ENCODE measurements at regions not wholly inside any gene's neighbourhood (a gene's known extent, or its start where the extent isn't known, plus 50 kb on each side); places are given as distances from the start of the nearest gene placed in this dataset.
"Not testable (repeated sequence)": the region's sequence is repeated elsewhere in the genome, so short reads cannot be mapped to it uniquely, and the experiment has no call there.

GRCh38 chr2:192809173-192809572 is 614.4 kb upstream of the TMEFF2 start:
- no peak for DNase-seq (ENCODE audit: low spot score)

GRCh38 chr2:192783643-192784042 is 588.9 kb upstream of the TMEFF2 start:
- DNase-seq (ENCODE audit: low spot score), result no peak

- no peak for DNase-seq (ENCODE audit: low spot score)
Observed at GRCh38 chr2:192775459-192776262, 580.9 kb upstream of the TMEFF2 start.

- no peak for DNase-seq (ENCODE audit: low spot score)
Observed at GRCh38 chr2:192775011-192775410, 580.3 kb upstream of the TMEFF2 start.

- no peak for DNase-seq (ENCODE audit: low spot score)
Observed at GRCh38 chr2:192773044-192773443, 578.3 kb upstream of the TMEFF2 start.

- DNase-seq (ENCODE audit: low spot score), result no peak
Observed at GRCh38 chr2:192749611-192750200, 555.0 kb upstream of the TMEFF2 start.

- no peak for DNase-seq (ENCODE audit: low spot score)
Observed at GRCh38 chr2:192741889-192742288, 547.2 kb upstream of the TMEFF2 start.

- DNase-seq (ENCODE audit: low spot score), result no peak
Observed at GRCh38 chr2:192735447-192735846, 540.7 kb upstream of the TMEFF2 start.

GRCh38 chr2:192729369-192729768 is 534.6 kb upstream of the TMEFF2 start:
- no peak for DNase-seq (ENCODE audit: low spot score)

- DNase-seq (ENCODE audit: low spot score), result no peak
Observed at GRCh38 chr2:192725991-192726390, 531.3 kb upstream of the TMEFF2 start.

- no peak for DNase-seq (ENCODE audit: low spot score)
Observed at GRCh38 chr2:192719629-192720028, 524.9 kb upstream of the TMEFF2 start.

- DNase-seq (ENCODE audit: low spot score), result no peak
Observed at GRCh38 chr2:192718340-192718739, 523.6 kb upstream of the TMEFF2 start.

- DNase-seq (ENCODE audit: low spot score), result no peak
Observed at GRCh38 chr2:192700934-192701333, 506.2 kb upstream of the TMEFF2 start.

GRCh38 chr2:192697880-192698279 is 503.1 kb upstream of the TMEFF2 start:
- no peak for DNase-seq (ENCODE audit: low spot score)

GRCh38 chr2:192696857-192697256 is 502.1 kb upstream of the TMEFF2 start:
- DNase-seq (ENCODE audit: low spot score), result no peak

- DNase-seq (ENCODE audit: low spot score), result no peak
Observed at GRCh38 chr2:192687015-192687414, 492.3 kb upstream of the TMEFF2 start.

- not testable (repeated sequence) for DNase-seq (ENCODE audit: low spot score)
Observed at GRCh38 chr2:192682511-192682910, 487.8 kb upstream of the TMEFF2 start.

- DNase-seq (ENCODE audit: low spot score), result no peak
Observed at GRCh38 chr2:192675681-192676080, 480.9 kb upstream of the TMEFF2 start.

- DNase-seq (ENCODE audit: low spot score), result no peak
Observed at GRCh38 chr2:192669505-192670091, 474.9 kb upstream of the TMEFF2 start.

- not testable (repeated sequence) for DNase-seq (ENCODE audit: low spot score)
Observed at GRCh38 chr2:192660555-192660954, 465.8 kb upstream of the TMEFF2 start.

GRCh38 chr2:192657362-192657761 is 462.6 kb upstream of the TMEFF2 start:
- DNase-seq (ENCODE audit: low spot score), result no peak

GRCh38 chr2:192655916-192656315 is 461.2 kb upstream of the TMEFF2 start:
- no peak for DNase-seq (ENCODE audit: low spot score)

All from CD4-positive, alpha-beta T cell treated with Interleukin-6 at 100 ng/mL for 8 hours (primary cell).